Adrenal gland (tissue), 5 donors: ENCODE measurements at regions not wholly inside any gene's neighbourhood (a gene's known extent, or its start where the extent isn't known, plus 50 kb on each side); places are given as distances from the start of the nearest gene placed in this dataset.

Experiments
- POLR2A ChIP-seq, 2 donors: fragments of 450-650 bp; IDR thresholded peaks; one replicate each; pipeline ENCODE4 v1.6.1; 2017; ENCODE audit warnings: antibody characterized with exemption in 2 of 2, mild to moderate bottlenecking in 2 of 2, moderate library complexity in 1 of 2
- TF ChIP-seq, protein P1 (sequence below), 6 experiments: fragments of 450-650 bp in 4 of 6; fragments of 200-600 bp in 2 of 6; sonication (generic) in 1 of 6; IDR thresholded peaks; 1 replicate in 5 of 6; 2 replicates in 1 of 6; pipeline versions ENCODE4 v1.5.1 to v1.8.0; 2016 to 2021; ENCODE audit warnings: antibody characterized with exemption in 6 of 6, mild to moderate bottlenecking in 2 of 6, moderate library complexity in 1 of 6
- donor health status: DM: no; HTN: no; CAD: no.

DNA sequence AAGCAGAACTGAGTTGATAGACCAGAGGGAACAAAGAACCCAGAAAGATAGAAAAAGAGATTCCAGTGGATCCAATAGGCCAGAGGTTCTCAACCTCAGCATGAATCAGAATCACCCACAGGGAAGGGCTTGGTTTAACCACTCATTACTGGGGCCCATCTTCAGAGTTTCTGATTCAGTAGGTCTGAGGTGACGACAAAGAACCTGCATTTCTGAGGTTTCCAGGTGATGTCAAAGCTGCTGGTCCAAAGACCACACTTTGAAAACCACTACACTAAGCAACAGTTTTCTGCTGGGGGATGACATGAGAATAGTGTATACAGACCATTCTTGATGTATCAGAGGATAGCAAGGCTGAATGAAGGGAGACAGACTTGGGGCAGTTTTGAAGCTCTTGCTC lies 81.5 kb upstream of the FOXN2 start:
- TF ChIP-seq, protein P1, sequence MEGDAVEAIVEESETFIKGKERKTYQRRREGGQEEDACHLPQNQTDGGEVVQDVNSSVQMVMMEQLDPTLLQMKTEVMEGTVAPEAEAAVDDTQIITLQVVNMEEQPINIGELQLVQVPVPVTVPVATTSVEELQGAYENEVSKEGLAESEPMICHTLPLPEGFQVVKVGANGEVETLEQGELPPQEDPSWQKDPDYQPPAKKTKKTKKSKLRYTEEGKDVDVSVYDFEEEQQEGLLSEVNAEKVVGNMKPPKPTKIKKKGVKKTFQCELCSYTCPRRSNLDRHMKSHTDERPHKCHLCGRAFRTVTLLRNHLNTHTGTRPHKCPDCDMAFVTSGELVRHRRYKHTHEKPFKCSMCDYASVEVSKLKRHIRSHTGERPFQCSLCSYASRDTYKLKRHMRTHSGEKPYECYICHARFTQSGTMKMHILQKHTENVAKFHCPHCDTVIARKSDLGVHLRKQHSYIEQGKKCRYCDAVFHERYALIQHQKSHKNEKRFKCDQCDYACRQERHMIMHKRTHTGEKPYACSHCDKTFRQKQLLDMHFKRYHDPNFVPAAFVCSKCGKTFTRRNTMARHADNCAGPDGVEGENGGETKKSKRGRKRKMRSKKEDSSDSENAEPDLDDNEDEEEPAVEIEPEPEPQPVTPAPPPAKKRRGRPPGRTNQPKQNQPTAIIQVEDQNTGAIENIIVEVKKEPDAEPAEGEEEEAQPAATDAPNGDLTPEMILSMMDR (IDR thresholded peaks at IDR 0.05) = no peak
- TF ChIP-seq POLR2A (IDR thresholded peaks at IDR 0.05) = no peak
